GM12891 (cell line): ENCODE measurements at regions not wholly inside any gene's neighbourhood (a gene's known extent, or its start where the extent isn't known, plus 50 kb on each side); places are given as distances from the start of the nearest gene placed in this dataset.
A peak's percentile ranks its signal among the peaks of the same experiment; 100 is the strongest.

ENCODE experiments used
- DNase-seq: peaks from one replicate; pipeline ENCODE4 v3.0.0; 2011; ENCODE audit warnings: low spot score; ENCODE audit not compliant: insufficient read length
- FAIRE-seq: peaks from 2 replicates; lab custom pipeline; 2011; peaks lifted over from hg19 to GRCh38; lab: Jason Lieb, UNC
- PAX5 ChIP-seq: IDR thresholded peaks from 2 replicates; pipeline ENCODE4 v1.6.1; 2011; ENCODE audit warnings: low read length, moderate library complexity, mild to moderate bottlenecking; ENCODE audit not compliant: insufficient read depth, severe bottlenecking
- POLR2A ChIP-seq: IDR thresholded peaks from 2 replicates; pipeline ENCODE4 v1.6.1; 2011; ENCODE audit warnings: low read depth, low read length, control low read depth
- POLR2AphosphoS5 ChIP-seq: IDR thresholded peaks from 2 replicates; pipeline ENCODE4 v1.6.1; 2011; ENCODE audit warnings: low read depth, low read length, control low read depth
- POU2F2 ChIP-seq: IDR thresholded peaks from 2 replicates; pipeline ENCODE4 v1.6.1; 2011; ENCODE audit warnings: low read depth, mild to moderate bottlenecking, control low read depth, low read length, moderate library complexity
- SPI1 ChIP-seq: IDR thresholded peaks from 2 replicates; pipeline ENCODE4 v1.6.1; 2011; ENCODE audit warnings: low read depth, low read length, control low read depth
- TAF1 ChIP-seq: IDR thresholded peaks from 2 replicates; pipeline ENCODE4 v1.6.1; 2011; ENCODE audit warnings: low read depth, low read length, control low read depth

DNA sequence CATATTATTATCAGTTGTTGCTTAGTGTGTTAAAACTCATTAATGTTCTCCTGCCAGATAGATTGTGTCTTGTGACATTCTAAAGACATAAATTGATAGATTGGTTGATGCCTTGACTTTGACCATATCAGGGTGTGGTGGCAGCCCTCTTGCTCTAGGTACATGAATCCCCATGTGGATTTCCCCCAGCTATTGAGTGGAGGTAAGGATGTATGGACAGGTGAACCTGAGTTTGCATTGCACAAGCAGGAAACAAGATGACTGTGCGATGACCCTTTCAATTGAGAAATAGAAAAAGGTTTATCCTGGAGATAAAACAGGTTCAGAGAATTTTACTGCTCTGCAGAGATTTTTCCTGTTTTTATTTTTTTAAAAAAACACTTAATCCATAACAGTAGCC is 619.2 kb downstream of the SPRY1 start:
- FAIRE-seq = no peak
- DNase-seq = no peak
- TF ChIP-seq TAF1 = no peak
- no peak for TF ChIP-seq SPI1
- no peak for TF ChIP-seq POLR2AphosphoS5
- TF ChIP-seq POLR2A = no peak
- no peak for TF ChIP-seq POU2F2
- TF ChIP-seq PAX5 = no peak

DNA sequence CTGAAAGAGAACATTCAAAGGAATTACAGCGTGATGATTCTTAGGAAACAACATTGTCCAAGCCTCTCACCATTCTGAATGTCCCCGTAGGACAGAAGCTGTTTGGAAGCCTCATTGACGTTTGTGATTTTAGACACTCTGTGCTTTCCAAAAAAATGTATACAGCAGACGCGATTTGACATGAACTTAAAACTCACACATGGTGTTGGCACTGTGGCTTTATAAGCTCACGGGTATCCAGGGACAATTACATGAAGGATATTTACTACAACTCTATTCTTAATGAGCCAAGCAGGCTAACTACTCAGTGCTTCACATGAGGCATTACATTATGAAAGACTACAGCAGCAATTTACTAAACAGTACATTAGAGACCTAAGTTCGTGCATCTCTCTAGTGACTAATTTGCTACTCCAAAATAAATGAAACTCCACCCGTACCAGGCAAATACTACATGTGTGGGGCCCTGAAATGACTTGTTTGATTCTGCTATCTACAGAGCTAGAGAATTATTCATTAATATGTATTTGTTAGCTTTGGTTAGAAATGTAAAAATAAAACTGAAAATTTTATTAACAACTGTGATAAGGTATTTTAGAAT is 620.7 kb downstream of the SPRY1 start:
- no peak for FAIRE-seq
- DNase-seq = no peak
- TF ChIP-seq POU2F2 (no peak), POLR2AphosphoS5 (no peak), TAF1 (no peak), POLR2A (no peak), SPI1 (no peak), PAX5 (no peak)

DNA sequence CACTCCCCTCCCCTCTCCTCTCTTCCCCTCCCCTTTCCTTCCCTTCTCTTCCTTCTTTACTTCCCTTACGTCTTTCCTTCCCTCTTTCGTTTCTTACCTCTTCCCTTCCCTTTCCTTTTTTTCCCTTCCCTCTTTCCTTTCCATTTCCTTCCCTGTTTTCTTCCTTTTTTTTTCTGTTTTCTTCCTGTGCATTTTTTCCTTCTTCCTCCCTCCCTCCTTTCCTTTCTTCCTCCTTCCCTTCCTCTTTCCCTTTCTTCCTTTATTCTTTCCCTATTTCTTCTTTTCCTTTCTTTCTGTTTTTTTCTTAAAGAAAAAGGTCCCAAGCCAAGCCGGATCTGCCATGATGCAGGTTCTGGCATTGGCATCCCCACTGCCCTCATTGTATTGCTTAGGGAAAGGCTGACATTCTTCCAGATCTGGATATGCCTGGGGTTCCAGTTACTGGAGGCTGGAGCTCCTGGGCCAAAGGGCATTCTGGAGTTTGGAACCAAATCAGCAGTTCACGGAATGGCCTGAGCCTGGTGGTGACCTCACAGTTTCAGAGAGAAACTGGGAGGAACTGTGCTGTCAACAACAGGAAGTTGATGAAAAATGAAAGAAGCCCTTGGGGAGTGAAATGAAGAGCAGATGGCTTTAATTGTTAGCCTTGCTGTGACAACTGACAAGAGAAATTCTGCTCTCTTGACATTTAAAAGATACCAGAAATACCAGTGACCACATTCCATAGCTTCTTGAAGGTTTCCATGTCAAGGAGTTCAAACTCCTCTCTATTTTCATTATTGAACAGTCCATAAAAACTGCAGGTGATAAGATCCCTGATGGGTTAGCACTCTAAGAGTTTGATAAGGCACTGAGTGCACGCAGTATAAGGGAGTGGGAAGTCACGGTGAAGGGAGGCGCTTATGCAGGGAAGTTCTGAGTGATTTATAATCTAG is 622.1 kb downstream of the SPRY1 start:
- DNase-seq (peak; percentile 7), FAIRE-seq (peak; percentile 20)
- TF ChIP-seq SPI1 (peak; percentile 71), POU2F2 (no peak)

DNA sequence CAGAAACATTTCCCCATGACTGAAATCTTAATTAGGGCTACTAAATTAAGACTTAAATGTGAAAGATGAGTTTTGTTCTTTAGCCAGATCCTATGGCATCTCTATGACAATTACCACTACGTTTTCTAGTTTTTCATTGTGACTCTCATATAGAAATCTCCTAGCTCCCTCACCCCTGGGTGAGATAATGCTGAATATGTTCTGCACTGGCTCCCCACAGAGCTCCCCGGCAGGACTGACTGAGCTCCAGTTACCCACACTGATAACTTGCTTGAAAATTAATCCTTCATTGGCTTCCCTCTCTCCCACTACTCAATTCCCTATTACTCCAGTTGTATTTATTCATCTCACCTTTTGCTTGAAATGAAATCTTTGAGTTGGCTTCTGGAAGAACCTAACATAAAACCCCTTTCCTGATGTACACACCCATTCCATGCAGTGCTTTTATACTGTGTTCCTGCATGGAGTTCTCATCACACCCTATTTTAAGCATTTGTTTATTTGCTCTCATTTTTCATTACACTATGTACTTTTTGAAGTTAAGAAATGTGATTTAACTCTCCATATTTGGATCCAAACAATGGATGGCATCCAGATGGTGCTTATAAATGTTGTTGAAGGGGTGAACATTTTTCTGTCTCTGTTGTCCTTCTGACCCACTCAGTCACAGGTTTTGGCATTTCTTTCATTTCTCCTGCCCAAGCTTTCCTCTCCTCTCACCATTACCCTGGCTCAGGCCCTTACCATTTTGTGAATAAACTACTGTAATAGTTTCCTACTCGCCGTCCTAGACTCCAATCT is 623.4 kb downstream of the SPRY1 start:
- FAIRE-seq (no peak), DNase-seq (no peak)
- no peak for TF ChIP-seq POU2F2
- no peak for TF ChIP-seq PAX5
- no peak for TF ChIP-seq POLR2AphosphoS5
- no peak for TF ChIP-seq POLR2A
- no peak for TF ChIP-seq SPI1
- no peak for TF ChIP-seq TAF1

DNA sequence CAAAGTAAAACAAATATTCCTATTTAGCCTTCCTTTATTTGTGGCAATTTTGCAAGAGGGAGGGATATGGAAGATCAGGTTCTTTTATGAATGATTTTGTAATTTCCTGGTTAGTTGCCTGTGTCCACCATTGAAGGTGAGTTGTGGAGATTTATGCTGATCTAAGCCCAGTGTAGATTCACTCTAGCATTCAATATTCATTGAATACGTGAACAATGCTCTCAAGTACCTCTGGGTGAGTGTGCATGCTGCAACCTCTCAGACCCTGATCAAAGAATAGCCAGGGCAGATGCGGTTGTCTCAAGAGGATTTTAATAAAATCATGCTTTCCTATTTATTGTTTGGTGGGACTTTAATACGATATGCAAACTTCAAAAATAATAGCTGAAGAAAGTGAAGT is 628.4 kb downstream of the SPRY1 start:
- TF ChIP-seq PAX5 (no peak), POU2F2 (no peak), POLR2AphosphoS5 (no peak), TAF1 (no peak), POLR2A (no peak), SPI1 (no peak)
- DNase-seq (no peak), FAIRE-seq (no peak)

DNA sequence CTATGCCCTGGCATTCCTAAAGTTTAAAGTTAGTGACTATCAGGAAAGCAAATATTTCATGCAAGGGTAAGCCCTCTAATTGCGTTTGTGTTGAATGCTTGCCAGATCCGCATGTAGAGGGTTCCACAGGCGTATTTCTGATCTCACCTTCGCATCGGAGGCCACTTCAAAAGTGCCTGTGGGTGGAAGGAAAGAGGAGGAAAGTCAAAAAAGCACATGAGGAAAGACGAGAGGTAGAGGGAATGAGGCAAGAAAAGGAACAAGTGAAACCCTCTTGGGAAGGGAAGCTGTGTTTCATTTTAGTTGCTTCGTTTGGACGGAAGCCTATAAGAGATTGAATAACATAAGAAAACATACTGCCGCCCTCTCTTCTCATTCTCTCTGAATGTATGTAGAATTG is 628.8 kb downstream of the SPRY1 start:
- DNase-seq = no peak
- TF ChIP-seq POLR2A (no peak), TAF1 (no peak), PAX5 (no peak), POLR2AphosphoS5 (no peak)
- FAIRE-seq = no peak

DNA sequence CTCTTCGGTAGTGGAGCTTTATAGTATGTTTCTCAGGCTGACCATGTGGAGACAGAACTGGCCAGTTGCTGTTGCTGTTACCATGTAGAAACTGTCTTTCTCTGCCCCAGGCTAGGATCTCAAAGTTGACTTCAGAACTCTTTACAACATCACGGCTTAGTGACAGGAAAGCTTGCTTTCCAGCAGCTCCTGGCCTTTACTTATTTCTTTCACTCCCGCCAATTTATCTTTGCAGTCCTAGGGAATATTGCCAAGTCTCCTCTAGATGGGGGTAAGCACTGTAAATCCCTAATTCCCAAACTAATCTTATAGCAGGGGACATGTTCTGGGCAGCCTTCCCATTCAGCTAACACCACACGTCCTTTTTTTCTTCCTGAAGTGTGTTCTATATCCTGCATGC is 631.6 kb downstream of the SPRY1 start:
- no peak for FAIRE-seq

DNA sequence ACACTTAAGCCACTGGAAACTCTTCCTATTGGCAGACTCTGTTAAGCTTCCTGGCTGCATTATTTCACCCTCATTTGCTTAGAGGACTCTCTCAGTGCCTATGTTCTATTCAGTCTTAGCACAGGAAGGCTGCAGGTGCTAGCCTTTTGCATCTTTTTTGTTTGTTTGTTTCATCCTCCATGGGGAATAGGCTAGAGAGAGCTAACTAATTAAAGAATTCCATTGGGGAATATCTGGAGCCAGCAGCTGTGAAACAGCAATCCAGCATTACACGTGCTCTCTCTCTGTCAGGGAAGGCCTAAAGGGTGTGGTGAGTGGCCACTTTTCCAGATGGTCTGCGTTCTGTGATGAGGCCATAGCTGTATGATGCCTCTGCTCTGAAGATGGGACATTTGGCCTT is 633.6 kb downstream of the SPRY1 start:
- no peak for TF ChIP-seq PAX5
- no peak for TF ChIP-seq TAF1
- no peak for TF ChIP-seq SPI1
- TF ChIP-seq POLR2AphosphoS5 = no peak
- TF ChIP-seq POU2F2 = no peak
- TF ChIP-seq POLR2A = no peak
- no peak for DNase-seq
- no peak for FAIRE-seq

More for the DNA sequence above, 631.6 kb downstream of the SPRY1 start:
- DNase-seq = no peak
- TF ChIP-seq POLR2A = no peak

DNA sequence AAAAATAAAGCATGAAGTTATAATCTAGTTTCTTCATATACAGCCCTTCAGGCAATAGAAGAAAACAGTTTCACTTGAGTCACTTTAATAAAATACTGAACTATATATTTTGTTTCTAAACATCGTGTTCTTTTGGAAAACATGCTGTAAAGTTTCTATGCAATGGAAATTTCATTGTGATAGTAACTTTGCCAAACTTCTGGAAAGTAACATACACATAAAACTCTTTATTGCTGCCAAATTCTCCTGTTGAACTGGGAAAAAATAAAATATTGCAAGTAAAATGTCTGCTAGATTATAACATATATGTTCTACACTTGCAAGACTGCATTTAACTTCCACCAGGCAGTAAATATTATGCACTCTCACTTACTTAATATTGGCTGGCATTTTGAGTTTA is 635.4 kb downstream of the SPRY1 start:
- TF ChIP-seq TAF1 (no peak), POLR2A (no peak), POU2F2 (no peak), POLR2AphosphoS5 (no peak), SPI1 (no peak), PAX5 (no peak)
- DNase-seq = no peak
- no peak for FAIRE-seq

DNA sequence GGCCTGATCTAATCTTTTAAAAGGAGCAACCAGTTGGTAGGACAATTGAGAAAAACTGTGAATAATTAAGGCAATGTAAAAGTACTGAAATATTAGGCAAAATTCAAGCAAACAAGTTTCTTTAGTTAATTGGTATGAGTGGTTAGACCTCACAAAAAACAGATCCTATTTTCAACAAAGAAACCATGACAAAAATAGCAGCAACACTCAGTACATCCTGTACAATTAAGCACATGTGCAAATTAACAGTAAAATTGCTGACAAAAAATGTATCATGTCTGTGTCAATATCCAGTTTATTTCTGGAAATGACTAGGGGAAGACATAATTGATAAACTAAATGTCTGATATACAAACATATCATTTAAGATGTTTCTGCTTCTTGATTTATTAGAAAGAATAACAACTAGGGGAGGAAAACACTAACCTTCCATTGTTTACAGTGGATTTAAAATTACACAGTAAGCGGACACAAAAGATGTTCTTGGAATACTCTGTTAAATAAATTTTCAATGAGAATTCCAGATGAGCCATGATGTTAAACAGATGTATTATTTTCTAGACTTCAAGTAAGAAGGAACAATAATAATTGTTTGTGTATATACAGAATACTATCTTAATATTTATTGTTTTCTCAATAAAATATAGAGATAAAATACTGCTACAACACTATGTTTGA is 638.9 kb downstream of the SPRY1 start:
- FAIRE-seq (no peak), DNase-seq (no peak)
- TF ChIP-seq TAF1 (no peak), PAX5 (no peak), POU2F2 (no peak)
